ENCODE measurements at regions not wholly inside any gene's neighbourhood (a gene's known extent, or its start where the extent isn't known, plus 50 kb on each side); places are given as distances from the start of the nearest gene placed in this dataset.
"Not testable (repeated sequence)": the region's sequence is repeated elsewhere in the genome, so short reads cannot be mapped to it uniquely, and the experiment has no call there.

GRCh38 chr1:199075792-199076191 is 437.0 kb downstream of the PTPRC start:
- no peaks in the 10 kb centered on the region for H3K9me3 ChIP-seq (replicated peaks)
- no peaks in the 10 kb centered on the region for H3K27me3 ChIP-seq
- no peak overlapping the region for H3K27ac ChIP-seq
- DNase-seq = no peak
- no peaks in the 10 kb centered on the region for H3K4me1 ChIP-seq
- H3K4me3 ChIP-seq = no peak overlapping the region
- no peaks in the 10 kb centered on the region for H3K36me3 ChIP-seq

- Histone ChIP-seq H3K9me3 (replicated peaks) (no peaks in the 10 kb centered on the region), H3K4me3 (no peak overlapping the region), H3K4me1 (peaks cover 14% of the 10 kb centered on the region), H3K27me3 (no peaks in the 10 kb centered on the region), H3K27ac (no peak overlapping the region), H3K36me3 (no peaks in the 10 kb centered on the region)
- no peak for DNase-seq
Observed at GRCh38 chr1:199079994-199080393, 441.2 kb downstream of the PTPRC start.

DNA sequence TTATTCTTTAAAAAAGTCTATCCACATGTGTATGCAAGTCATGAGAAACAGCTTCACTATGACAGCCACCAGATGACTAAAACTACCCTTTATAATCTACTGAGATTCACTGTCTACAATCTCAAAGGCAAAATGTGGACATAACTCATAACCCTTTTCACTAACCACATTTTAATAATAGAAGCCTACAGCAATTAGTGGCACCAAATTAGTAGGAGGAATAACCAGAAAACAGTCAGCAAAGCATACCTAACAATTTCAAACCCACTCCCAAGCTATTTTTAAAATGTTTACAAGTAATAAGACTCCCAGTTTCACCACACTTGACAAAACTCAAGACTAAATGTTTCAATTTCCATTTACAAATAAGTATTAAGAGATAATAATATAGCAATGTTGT is 442.9 kb downstream of the PTPRC start:
- H3K9me3 ChIP-seq (replicated peaks) = no peaks in the 10 kb centered on the region
- H3K27ac ChIP-seq = no peak overlapping the region
- no peaks in the 10 kb centered on the region for H3K36me3 ChIP-seq
- no peak for DNase-seq
- H3K4me3 ChIP-seq = no peak overlapping the region
- H3K27me3 ChIP-seq = no peaks in the 10 kb centered on the region
- peaks cover 14% of the 10 kb centered on the region for H3K4me1 ChIP-seq

DNA sequence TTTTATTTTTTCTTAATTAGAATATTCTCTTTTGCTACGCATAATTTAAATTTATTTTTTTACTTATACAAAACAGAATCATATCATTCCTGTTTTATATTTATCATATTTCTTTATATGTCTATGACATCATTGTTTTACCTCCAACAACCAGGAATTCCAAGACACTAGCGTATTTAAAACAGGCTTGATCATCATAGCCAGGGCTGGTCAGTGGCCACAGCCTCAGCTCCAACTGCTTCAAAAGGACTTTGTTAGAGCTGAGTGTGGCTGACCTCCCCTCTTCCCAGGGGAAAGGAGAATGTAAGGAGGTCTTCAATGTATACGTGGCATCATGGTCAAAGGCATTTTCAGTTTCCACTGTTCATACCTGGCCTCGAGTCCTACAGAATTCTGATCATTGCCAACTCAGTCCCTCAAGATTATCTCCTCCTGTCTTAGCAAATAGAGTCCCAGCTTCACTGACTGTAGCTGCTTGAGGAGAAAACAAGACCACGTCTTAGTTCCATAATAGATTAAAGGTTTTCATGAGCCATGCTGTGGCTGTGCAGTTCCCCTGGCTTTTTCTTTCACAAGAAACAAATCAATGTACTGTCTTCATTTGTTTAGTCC is 444.0 kb downstream of the PTPRC start:
- no peak overlapping the region for H3K27ac ChIP-seq
- H3K4me3 ChIP-seq = no peak overlapping the region
- no peaks in the 10 kb centered on the region for H3K36me3 ChIP-seq
- no peaks in the 10 kb centered on the region for H3K27me3 ChIP-seq
- peaks cover 14% of the 10 kb centered on the region for H3K4me1 ChIP-seq
- no peaks in the 10 kb centered on the region for H3K9me3 ChIP-seq (replicated peaks)
- no peak for DNase-seq

DNA sequence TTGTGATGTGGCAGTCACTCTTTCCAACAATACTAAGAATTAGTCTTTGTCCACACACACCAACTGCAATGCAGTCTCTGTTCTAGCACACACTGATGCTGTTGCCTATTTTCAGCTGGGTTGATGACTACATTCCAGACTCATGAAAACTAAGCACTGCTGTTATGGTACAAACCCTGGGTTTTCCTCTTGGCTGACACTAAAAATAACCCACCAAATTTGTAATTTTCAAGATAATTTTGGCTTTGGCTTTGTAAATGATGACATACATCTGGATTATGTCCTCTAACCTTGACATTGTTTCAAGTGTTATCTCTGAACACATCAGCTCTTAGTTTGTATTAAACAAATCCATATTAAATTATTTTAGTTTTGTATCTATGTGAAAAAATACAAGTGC is 444.8 kb downstream of the PTPRC start:
- Histone ChIP-seq H3K9me3 (replicated peaks) (no peaks in the 10 kb centered on the region), H3K4me3 (no peak overlapping the region), H3K27me3 (no peaks in the 10 kb centered on the region), H3K4me1 (peaks cover 14% of the 10 kb centered on the region), H3K27ac (peak overlapping the region; percentile 20; the same call in 1 of the 2 replicates), H3K36me3 (no peaks in the 10 kb centered on the region)
- peak in 1 of 2 experiments; percentile 8 for DNase-seq

- no peaks in the 10 kb centered on the region for H3K27me3 ChIP-seq
- peak overlapping the region; percentile 20; the same call in 1 of the 2 replicates for H3K27ac ChIP-seq
- no peaks in the 10 kb centered on the region for H3K9me3 ChIP-seq (replicated peaks)
- H3K4me3 ChIP-seq = no peak overlapping the region
- peak; percentile 58 to 78 for DNase-seq
- peaks cover 14% of the 10 kb centered on the region for H3K4me1 ChIP-seq
- H3K36me3 ChIP-seq = no peaks in the 10 kb centered on the region
Observed at GRCh38 chr1:199084293-199084692, 445.5 kb downstream of the PTPRC start.

DNA sequence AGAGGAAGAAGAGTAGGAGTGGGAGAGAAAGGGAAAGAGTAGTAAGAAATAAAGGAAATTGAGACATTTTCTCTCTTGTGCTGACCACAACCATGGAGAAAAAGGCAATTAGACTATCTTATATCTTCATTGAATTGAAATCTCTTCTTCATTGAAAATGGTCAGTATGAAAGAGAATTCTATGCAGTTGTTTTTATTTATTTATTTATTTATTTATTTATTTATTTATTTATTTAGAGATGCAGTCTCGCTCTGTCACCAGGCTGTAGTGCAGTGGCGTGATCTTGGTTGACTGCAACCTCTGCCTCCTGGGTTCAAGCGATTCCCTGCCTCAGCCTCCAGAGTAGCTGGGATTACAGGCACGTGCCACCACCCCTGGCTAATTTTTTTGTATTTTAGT is 447.1 kb downstream of the PTPRC start:
- Histone ChIP-seq H3K9me3 (replicated peaks) (no peaks in the 10 kb centered on the region), H3K27me3 (no peaks in the 10 kb centered on the region), H3K27ac (no peak overlapping the region), H3K4me1 (peaks cover 14% of the 10 kb centered on the region), H3K4me3 (no peak overlapping the region), H3K36me3 (no peaks in the 10 kb centered on the region)
- no peak for DNase-seq

GRCh38 chr1:199087144-199087543 is 448.3 kb downstream of the PTPRC start:
- H3K27ac ChIP-seq = no peak overlapping the region
- no peaks in the 10 kb centered on the region for H3K9me3 ChIP-seq (replicated peaks)
- H3K36me3 ChIP-seq = no peaks in the 10 kb centered on the region
- H3K27me3 ChIP-seq = no peaks in the 10 kb centered on the region
- peaks cover 14% of the 10 kb centered on the region for H3K4me1 ChIP-seq
- DNase-seq = peak in 1 of 2 experiments; percentile 14
- no peak overlapping the region for H3K4me3 ChIP-seq

DNA sequence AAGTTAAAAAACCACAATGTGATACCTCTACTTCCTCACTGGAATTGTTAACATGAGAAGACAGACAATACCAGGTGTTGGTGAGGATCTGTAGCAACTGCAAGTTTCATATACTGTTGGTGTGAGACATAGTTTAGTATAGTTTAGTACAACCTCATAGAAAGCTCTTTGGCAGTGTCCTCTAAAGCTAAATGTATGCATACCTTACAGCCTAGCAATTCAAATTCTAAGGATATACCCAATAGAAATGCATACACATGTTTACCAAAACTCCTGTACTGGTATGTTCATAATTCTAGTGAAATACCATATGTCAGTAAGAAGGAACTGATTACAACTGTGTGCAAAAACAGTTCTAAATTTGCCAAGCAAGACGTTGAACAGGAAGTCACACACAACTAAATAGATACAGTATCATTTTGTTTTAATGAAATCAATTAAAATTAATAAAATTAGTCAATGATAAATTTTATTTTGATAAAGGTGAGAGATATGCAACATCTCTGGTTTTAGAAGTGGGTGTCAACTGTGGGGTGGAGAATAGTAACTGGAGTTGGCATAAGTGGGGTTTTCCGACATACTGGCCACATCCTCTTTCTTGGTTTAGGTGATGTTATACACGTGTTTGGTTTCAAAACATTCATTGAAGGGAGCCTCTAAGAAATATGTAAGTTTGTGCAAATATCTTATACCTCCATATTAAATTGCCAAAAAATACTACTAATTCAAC is 450.7 kb downstream of the PTPRC start:
- Histone ChIP-seq H3K4me3 (no peak overlapping the region), H3K9me3 (replicated peaks) (no peaks in the 10 kb centered on the region), H3K4me1 (peaks cover 4% of the 10 kb centered on the region), H3K27me3 (no peaks in the 10 kb centered on the region), H3K27ac (no peak overlapping the region), H3K36me3 (no peaks in the 10 kb centered on the region)
- peak in 1 of 2 experiments; percentile 58 for DNase-seq

GRCh38 chr1:199095628-199096027 is 456.8 kb downstream of the PTPRC start:
- not testable (repeated sequence) for H3K27me3 ChIP-seq; H3K27ac ChIP-seq; H3K4me1 ChIP-seq; H3K36me3 ChIP-seq; DNase-seq; H3K9me3 ChIP-seq (replicated peaks); H3K4me3 ChIP-seq

GRCh38 chr1:199096591-199096990 is 457.8 kb downstream of the PTPRC start:
- H3K27ac ChIP-seq = no peak overlapping the region
- no peaks in the 10 kb centered on the region for H3K9me3 ChIP-seq (replicated peaks)
- H3K36me3 ChIP-seq = no peaks in the 10 kb centered on the region
- no peak for DNase-seq
- no peaks in the 10 kb centered on the region for H3K27me3 ChIP-seq
- H3K4me3 ChIP-seq = no peak overlapping the region
- no peaks in the 10 kb centered on the region for H3K4me1 ChIP-seq

DNA sequence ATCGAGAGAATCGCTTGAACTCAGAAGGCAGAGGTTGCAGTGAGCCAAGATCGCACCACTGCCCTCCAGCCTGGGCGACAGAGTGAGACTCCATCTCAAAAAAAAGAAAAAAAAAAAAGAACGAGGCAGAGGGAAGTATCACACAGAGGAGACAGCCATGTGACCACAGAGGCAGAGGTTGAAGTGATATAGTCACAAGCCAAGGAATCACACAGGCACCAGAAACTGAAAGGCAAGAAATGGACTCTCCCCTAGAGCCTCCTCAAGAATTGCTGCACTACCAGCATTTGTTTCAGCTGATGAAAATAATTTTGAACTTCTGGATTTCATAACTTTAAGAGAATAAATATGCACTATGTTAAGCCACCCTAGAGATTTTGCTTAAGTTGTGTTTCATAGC is 459.6 kb downstream of the PTPRC start:
- H3K36me3 ChIP-seq = no peaks in the 10 kb centered on the region
- no peak overlapping the region for H3K27ac ChIP-seq
- H3K9me3 ChIP-seq (replicated peaks) = no peaks in the 10 kb centered on the region
- H3K27me3 ChIP-seq = no peaks in the 10 kb centered on the region
- DNase-seq = no peak
- no peak overlapping the region for H3K4me3 ChIP-seq
- H3K4me1 ChIP-seq = no peaks in the 10 kb centered on the region

- no peak overlapping the region for H3K4me3 ChIP-seq
- H3K27me3 ChIP-seq = no peaks in the 10 kb centered on the region
- DNase-seq = peak; percentile 11 to 28
- no peaks in the 10 kb centered on the region for H3K4me1 ChIP-seq
- H3K27ac ChIP-seq = no peak overlapping the region
- no peaks in the 10 kb centered on the region for H3K36me3 ChIP-seq
- no peaks in the 10 kb centered on the region for H3K9me3 ChIP-seq (replicated peaks)
Observed at GRCh38 chr1:199101139-199101538, 462.3 kb downstream of the PTPRC start.

DNA sequence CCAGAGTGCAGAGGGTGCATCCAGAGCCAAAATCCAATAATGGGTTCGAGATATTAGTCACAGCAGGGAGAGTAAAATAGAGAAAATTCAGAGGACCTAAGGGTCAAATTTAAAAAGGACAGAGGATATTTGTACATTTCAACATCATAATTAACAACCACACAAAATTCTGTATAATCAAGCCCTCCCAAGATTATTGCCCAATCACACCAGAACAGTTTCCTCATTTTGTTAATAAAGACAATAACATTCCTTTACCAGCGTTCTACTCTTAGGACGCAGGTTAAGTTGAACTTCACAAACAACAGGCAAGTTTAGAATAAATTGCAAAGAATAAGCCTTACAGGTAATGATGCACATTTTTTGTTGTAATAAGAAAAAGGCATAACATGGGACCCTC is 462.8 kb downstream of the PTPRC start:
- no peaks in the 10 kb centered on the region for H3K36me3 ChIP-seq
- DNase-seq = no peak
- no peak overlapping the region for H3K27ac ChIP-seq
- no peak overlapping the region for H3K4me3 ChIP-seq
- no peaks in the 10 kb centered on the region for H3K9me3 ChIP-seq (replicated peaks)
- H3K27me3 ChIP-seq = no peaks in the 10 kb centered on the region
- no peaks in the 10 kb centered on the region for H3K4me1 ChIP-seq

- Histone ChIP-seq H3K4me1 (no peaks in the 10 kb centered on the region), H3K4me3 (no peak overlapping the region), H3K27ac (no peak overlapping the region), H3K36me3 (no peaks in the 10 kb centered on the region), H3K9me3 (replicated peaks) (no peaks in the 10 kb centered on the region), H3K27me3 (no peaks in the 10 kb centered on the region)
- DNase-seq = no peak
Observed at GRCh38 chr1:199102239-199102638, 463.4 kb downstream of the PTPRC start.

GRCh38 chr1:199109160-199109559 is 470.3 kb downstream of the PTPRC start:
- Histone ChIP-seq H3K27me3 (no peaks in the 10 kb centered on the region), H3K27ac (no peak overlapping the region), H3K4me3 (no peak overlapping the region), H3K36me3 (no peaks in the 10 kb centered on the region), H3K9me3 (replicated peaks) (no peaks in the 10 kb centered on the region), H3K4me1 (no peaks in the 10 kb centered on the region)
- DNase-seq = no peak

All from SJCRH30 (cell line).